GM04504 (cell line): ENCODE measurements at regions not wholly inside any gene's neighbourhood (a gene's known extent, or its start where the extent isn't known, plus 50 kb on each side); places are given as distances from the start of the nearest gene placed in this dataset.
"Not testable (repeated sequence)": the region's sequence is repeated elsewhere in the genome, so short reads cannot be mapped to it uniquely, and the experiment has no call there.

Experiments used
- DNase-seq: peaks from one replicate; pipeline ENCODE4 v3.0.0-alpha.2; 2012; ENCODE audit warnings: low read depth

DNA sequence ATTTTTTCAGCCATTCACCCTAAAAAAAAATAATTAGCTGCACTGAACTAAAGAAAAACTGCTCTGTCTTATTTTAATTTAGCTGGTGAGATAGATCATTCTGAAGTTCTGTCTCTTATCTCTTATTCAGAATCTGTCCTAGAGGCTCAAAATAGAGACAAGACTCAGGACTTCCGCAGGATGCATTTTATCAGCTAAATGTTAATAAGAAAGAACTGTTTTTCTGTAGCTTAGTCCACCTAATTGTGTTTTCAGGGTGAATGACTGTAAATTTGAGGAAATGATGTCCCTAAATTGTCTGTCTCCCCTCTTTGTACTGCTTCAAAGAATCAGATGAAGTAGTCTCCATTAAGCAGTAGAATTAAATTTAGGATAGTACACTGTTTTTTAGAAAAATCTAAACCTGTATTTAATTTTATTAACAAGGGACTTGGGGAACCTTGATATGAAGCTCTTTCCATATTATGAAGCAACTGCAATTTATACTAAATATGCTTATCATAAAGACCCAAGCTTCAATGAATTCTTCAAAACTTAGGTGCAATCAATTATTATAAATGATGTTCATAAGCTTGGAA lies 671.9 kb downstream of the RWDD3 start:
- no peak for DNase-seq

DNA sequence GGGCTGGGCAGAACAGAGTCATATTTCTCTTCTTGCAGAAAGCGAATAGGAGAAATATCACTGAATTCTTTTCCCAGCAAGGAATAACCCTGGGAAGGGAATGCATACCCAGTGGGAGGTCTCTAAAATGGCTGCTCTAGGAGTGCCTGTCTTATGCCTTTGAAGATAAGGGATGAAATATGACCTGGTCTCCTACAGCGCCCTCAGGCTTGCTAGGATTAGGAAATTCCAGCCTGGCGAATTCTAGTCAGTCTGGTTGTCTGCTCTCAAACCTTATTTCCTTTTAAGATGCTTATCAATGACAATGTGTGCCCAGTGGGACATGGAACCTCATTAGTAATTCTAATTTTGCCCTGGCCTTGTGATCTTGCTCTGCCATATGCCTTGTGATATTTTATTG lies 677.7 kb downstream of the RWDD3 start:
- DNase-seq: not testable (repeated sequence)

DNA sequence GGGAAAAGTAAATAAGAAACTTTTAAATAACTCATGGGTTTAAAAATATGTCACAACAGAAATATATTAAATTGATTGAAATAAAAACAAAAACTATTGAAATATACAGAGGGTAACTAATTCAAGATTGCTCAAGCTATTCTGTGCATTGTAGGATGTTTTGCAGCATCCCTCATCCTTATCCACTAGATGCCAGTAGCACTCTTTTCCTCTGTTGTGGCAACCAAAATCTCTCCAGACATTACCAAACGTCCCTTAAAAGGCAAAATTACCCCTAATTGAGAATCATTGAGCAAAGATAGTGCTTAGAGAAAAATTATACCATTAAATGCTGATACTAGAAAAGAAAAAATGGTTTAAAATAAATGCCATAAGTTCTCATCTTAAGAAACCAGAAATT lies 682.6 kb downstream of the RWDD3 start:
- no peak for DNase-seq

- no peak for DNase-seq
Measured at GRCh38 chr1:95924684-95925083, 690.7 kb downstream of the RWDD3 start.

- no peak for DNase-seq
Measured at GRCh38 chr1:95926331-95926730, 692.3 kb downstream of the RWDD3 start.

- DNase-seq: no peak
Measured at GRCh38 chr1:95927061-95927460, 693.1 kb downstream of the RWDD3 start.

GRCh38 chr1:95935719-95936118 lies 701.7 kb downstream of the RWDD3 start:
- no peak for DNase-seq

DNA sequence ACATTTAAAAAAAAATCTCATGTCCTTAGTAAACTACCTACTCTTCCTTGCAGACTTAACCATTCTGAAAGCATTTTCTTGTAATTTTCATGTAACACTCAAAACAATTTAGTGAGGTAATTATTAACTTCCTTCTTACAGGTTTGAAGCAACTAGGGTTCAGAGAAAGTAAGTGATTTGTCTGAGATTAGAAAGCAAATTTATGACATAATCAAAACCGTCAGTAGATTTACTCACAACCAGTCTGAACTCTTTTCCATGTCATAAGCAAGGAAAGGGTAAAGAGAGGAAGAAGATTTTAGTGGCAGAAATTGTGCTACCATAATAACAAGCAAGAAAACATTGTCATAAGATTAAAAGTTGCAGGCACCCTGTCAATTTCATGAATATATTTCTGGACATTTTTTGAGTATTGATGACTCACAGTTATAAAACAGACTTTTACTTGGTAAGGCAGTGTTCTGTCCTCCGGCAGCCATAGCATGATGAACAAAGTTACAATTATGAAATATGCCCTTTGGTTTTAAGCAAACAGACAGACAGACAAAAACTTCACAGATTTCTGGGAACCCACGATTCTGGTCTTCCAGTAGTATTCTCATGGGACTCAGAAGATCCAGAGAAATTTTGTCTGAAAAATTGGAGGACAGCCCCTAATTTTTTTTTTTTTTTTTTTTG lies 707.2 kb downstream of the RWDD3 start:
- DNase-seq: no peak

DNA sequence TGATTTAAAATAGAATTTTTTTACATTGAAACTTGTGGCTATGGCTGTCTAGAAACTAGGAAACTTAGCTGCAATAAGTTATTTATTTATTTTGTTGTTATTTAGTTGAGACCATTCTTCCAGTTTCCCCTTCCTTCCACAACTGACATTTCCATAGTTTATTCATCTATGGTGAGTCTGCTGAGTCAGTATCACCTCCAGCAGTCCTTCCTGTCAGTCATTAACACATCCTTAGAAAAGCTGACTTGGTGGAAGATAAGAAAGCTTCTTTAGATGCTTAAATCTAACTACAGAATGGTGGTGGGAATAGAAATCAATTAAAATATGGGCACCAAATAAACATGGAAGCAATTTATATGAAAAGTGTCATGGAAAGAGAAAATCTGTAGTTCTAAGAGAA lies 714.0 kb downstream of the RWDD3 start:
- DNase-seq: no peak

GRCh38 chr1:95951371-95952102 lies 717.5 kb downstream of the RWDD3 start:
- DNase-seq: no peak

- DNase-seq: no peak
Measured at GRCh38 chr1:95953015-95953414, 719.0 kb downstream of the RWDD3 start.

GRCh38 chr1:95954585-95954984 lies 720.6 kb downstream of the RWDD3 start:
- no peak for DNase-seq

- no peak for DNase-seq
Measured at GRCh38 chr1:95956215-95956614, 722.2 kb downstream of the RWDD3 start.

DNA sequence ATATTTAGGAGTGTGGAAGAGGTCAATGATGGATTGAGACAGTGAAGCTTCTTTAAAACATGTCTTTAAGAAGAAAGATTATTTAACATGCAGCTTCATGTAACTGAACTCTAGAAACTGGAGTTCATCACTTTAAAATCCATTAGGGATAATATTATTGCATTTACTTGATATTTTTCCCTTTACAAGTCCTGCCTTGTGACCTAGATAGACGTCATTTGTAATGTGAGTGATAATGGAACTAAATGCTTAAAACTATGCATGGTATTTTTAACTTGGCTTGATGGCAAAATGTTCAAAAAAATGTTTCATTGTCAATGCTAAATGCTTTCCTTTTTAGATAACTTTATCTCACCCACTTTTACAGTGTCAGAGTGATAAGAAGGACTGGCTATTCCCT lies 723.7 kb downstream of the RWDD3 start:
- no peak for DNase-seq

DNA sequence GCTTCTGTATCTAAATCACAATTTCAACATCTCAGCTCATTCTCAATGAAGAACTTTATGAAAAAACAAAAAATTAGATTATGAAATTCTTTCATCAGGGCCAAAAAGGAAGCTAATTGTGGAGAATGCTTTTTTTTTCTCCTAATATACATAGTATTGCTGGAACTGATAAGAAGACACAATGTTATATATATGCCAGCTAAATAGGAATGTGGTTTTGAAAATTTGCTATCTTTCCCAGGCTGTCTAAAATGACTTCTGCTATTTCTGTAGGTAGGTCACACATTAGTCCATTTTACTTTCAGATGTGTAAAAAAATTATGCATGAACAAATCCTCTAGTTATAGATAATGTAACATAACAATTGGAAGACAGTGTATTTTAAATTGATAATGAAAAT lies 732.9 kb downstream of the RWDD3 start:
- no peak for DNase-seq

DNA sequence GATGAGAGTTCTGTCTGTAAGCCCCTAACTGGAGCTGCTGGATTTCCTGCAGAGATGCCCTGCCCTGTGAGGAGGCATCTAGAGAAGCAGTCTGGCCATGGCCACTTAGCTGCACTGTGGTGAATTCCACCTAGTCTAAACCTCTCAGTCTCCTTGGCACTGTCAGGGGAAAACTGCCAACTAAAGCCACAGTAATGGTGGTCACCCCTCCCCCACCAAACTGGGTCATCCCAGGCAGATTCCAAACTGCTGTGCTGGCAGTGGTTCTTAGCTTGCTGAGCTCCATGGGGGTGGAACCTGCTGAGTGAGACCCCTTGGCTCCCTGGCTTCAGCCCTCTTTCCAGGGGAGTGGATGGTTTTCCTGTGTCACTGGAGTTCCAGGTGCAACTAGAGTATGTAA lies 740.6 kb downstream of the RWDD3 start:
- DNase-seq: no peak

DNA sequence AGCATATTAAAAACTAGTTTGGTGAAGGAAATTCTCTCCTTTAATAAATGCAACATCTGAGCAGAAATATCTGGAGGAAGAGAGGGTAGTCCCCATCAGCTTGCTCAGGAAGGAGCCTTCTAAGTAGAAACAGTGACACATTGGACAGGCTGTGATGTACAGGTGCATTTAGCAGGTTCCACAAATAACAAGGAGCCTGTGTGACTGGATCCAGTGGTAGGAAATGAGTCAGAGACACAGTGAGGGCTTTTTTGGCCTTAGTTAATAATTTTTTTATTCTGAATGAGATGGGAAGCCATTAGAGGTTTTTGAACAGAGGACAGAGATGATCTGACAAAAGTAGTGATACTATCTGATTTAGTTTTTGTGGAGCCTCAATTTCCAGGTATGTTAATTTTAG lies 738.9 kb upstream of the PTBP2 start:
- DNase-seq: no peak

GRCh38 chr1:95983831-95984230 lies 737.8 kb upstream of the PTBP2 start:
- no peak for DNase-seq

DNA sequence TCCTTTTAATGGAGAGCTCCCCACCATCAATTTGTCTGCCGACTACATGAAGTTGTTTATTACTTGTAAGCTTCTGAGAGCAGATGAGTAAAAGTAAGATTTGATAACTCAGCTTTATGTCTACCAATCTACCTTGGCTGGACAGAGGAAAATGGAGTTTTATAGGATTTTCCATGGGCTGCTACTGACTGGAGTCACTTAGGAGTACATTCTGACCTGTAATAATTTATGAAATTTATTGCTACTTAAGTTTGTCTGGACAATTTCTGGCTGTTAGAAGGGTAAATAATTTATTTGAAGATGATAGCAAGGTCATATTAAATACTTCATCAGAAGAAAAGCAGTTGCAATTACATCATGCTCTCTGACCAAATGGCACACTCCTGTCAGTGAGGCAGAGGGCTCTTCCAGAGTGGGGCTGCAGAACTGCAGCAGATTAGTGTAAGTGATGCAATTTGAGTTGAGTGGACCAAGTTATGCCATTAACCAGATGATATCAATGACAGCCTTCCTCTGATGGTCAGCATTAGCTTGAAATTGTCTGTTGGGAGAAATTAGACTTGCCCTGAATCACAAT lies 736.7 kb upstream of the PTBP2 start:
- DNase-seq: no peak

DNA sequence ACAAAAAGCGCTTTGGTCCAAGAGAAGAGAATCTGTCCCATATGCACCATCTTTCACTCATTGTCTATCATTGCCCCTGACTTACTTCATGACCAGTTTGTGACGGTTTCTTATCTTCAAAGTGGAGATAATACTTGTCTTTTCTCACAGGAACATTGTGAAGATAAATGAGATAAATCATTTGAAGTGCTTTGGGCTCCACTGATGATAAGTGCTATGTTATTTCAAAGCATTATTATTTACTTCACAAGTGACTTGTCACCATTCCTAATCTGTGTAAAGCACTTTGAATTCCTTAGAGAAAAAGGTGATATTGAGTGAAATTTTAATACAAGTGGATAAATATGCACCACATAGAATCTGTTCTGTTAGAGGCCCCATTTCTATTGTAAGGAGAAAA lies 731.6 kb upstream of the PTBP2 start:
- DNase-seq: no peak

GRCh38 chr1:95991787-95992520 lies 729.6 kb upstream of the PTBP2 start:
- DNase-seq: no peak

- no peak for DNase-seq
Measured at GRCh38 chr1:95994643-95995042, 726.9 kb upstream of the PTBP2 start.

DNA sequence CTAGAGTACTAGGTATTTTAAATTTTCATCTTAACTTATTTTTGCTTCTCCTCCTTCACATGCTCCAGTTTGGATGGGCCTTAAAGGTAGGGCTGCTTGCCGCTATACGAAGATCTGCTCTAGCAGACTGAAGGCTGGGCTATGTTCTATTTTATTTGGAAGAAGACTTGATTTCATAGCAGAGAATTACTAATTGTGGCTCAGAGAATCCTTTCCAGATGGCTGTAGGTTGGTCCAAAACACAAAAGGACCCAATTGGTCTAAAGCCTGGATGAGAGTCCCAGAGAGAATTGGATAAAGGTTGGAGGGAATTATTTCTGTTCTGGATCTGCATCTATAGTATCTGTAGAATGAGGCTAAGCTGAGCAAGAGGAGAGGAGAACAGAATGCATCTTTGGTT lies 719.4 kb upstream of the PTBP2 start:
- no peak for DNase-seq
